ENCODE measurements at regions not wholly inside any gene's neighbourhood (a gene's known extent, or its start where the extent isn't known, plus 50 kb on each side); places are given as distances from the start of the nearest gene placed in this dataset.
A peak's percentile ranks its signal among the peaks of the same experiment; 100 is the strongest.

- no peak for DNase-seq
Observed at GRCh38 chr15:98485451-98485850, 162.9 kb upstream of the IGF1R start.

GRCh38 chr15:98493966-98494511, 154.3 kb upstream of the IGF1R start:
- DNase-seq, result no peak

- no peak for DNase-seq
Observed at GRCh38 chr15:98501192-98501591, 147.1 kb upstream of the IGF1R start.

- no peak for DNase-seq
Observed at GRCh38 chr15:98501632-98502031, 146.7 kb upstream of the IGF1R start.

- DNase-seq, result peak; percentile 69
Observed at GRCh38 chr15:98503970-98504369, 144.4 kb upstream of the IGF1R start.

- no peak for DNase-seq
Observed at GRCh38 chr15:98504998-98505397, 143.3 kb upstream of the IGF1R start.

- DNase-seq, result no peak
Observed at GRCh38 chr15:98505611-98506031, 142.7 kb upstream of the IGF1R start.

- DNase-seq, result no peak
Observed at GRCh38 chr15:98506172-98506571, 142.2 kb upstream of the IGF1R start.

GRCh38 chr15:98506711-98507110, 141.6 kb upstream of the IGF1R start:
- DNase-seq, result no peak

- no peak for DNase-seq
Observed at GRCh38 chr15:98513428-98513986, 134.8 kb upstream of the IGF1R start.

- DNase-seq, result no peak
Observed at GRCh38 chr15:98514034-98514622, 134.2 kb upstream of the IGF1R start.

- DNase-seq, result peak; percentile 22
Observed at GRCh38 chr15:98518823-98519561, 129.3 kb upstream of the IGF1R start.

GRCh38 chr15:98519767-98520550, 128.4 kb upstream of the IGF1R start:
- no peak for DNase-seq

GRCh38 chr15:98522127-98522526, 126.2 kb upstream of the IGF1R start:
- no peak for DNase-seq

- no peak for DNase-seq
Observed at GRCh38 chr15:98523912-98524662, 124.3 kb upstream of the IGF1R start.

GRCh38 chr15:98524838-98525660, 123.3 kb upstream of the IGF1R start:
- DNase-seq, result no peak

GRCh38 chr15:98525661-98526001, 122.7 kb upstream of the IGF1R start:
- DNase-seq, result no peak

GRCh38 chr15:98526094-98526493, 122.2 kb upstream of the IGF1R start:
- no peak for DNase-seq

GRCh38 chr15:98528046-98528725, 120.2 kb upstream of the IGF1R start:
- no peak for DNase-seq

- no peak for DNase-seq
Observed at GRCh38 chr15:98529205-98530145, 118.9 kb upstream of the IGF1R start.

Data from GF-D8 (cell line).